H54 (cell line): ENCODE measurements at regions not wholly inside any gene's neighbourhood (a gene's known extent, or its start where the extent isn't known, plus 50 kb on each side); places are given as distances from the start of the nearest gene placed in this dataset.

ENCODE experiments used
- DNase-seq: peaks from one replicate; pipeline ENCODE4 v3.0.0; 2011; ENCODE audit warnings: low spot score, mixed read lengths; ENCODE audit not compliant: insufficient read length
- FAIRE-seq: peaks from 3 replicates; lab custom pipeline; 2011; peaks lifted over from hg19 to GRCh38; lab: Jason Lieb, UNC
- POLR2A ChIP-seq: IDR thresholded peaks from 2 replicates; pipeline ENCODE4 v1.6.1; 2011; ENCODE audit warnings: low read depth, mild to moderate bottlenecking, low read length

DNA sequence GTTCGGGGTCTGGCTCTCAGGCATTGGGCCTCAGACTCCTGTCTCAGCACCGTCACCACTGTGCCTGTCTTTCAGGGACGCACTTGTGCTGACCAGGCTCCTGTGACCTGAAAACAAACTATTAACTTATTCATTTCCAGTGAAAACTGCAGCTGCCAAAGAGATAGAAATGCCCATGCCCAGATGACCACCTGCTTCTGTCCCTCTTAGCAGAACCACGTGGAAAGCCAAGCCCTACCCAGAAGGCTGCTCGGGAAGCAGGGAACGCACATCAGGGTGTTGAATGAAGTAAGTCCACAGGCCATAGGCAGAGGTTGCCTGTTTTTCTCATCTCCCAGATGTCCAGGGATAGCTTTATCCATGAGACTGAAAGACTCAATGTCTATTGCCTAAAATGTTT lies 219.3 kb downstream of the EBLN2 start:
- DNase-seq: no peak
- no peak for TF ChIP-seq POLR2A
- FAIRE-seq: no peak

- no peak for DNase-seq
- TF ChIP-seq POLR2A: no peak
- no peak for FAIRE-seq
Measured at GRCh38 chr3:73284472-73284871, 223.0 kb downstream of the EBLN2 start.

DNA sequence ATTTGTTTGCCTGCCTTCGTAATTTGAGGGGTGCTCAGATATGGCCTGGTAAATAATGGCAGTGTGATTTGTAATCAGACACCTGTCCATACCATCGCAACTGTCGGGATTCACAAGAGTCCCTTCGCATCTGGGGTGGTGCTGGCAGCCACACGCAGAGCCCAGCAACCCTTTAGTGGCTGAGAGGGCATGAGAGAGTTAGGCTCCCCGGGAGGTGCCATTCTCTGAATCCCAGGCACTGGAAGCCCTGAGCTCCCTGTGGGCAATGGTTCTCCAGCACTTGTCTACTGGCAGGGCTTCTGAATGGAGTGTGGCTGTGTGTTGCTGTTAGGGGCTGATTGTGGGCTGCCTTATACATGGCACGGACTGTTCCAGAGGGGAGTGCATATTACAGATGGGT lies 230.1 kb downstream of the EBLN2 start:
- FAIRE-seq (no peak), DNase-seq (no peak)
- TF ChIP-seq POLR2A: no peak

DNA sequence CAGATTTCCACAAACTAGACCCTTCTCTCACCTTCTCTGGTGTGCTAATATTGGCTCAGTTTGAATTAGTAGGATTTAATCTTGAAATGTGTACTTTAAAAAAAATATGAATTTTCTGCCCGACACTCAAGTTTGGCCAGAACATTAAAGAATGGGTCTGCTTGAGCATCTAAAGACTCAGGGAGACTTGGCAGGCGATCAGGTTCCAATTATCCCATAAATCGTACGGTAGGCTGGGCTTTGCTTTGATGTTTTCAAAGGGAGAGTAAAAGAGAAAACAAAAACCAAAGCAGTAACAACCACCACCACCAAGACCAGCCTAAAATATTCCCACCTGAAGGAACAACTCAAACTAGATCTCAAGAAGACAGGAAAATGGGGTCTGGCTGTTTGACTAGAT lies 230.8 kb downstream of the EBLN2 start:
- FAIRE-seq (no peak), DNase-seq (no peak)
- TF ChIP-seq POLR2A: no peak

DNA sequence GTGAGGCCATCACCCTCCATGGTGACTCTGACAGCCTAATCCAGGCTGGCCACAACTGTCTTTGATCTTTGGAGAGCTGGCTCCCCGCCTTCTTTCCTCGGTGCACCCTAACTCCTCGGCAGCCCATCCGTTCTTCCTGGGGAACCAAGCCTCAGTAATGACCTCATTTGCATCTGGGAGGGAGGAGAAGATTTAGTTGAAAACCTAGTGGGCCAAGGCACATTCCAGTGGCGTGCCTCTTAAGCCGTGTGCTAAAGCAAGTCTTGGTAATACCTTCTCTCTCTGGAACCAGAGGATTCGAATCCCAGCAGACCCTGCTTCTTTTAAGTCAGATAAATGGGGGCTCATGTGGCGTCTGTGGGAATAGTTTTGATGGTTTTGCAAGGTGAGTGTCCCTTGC lies 233.1 kb downstream of the EBLN2 start:
- DNase-seq: no peak
- FAIRE-seq: no peak
- no peak for TF ChIP-seq POLR2A

DNA sequence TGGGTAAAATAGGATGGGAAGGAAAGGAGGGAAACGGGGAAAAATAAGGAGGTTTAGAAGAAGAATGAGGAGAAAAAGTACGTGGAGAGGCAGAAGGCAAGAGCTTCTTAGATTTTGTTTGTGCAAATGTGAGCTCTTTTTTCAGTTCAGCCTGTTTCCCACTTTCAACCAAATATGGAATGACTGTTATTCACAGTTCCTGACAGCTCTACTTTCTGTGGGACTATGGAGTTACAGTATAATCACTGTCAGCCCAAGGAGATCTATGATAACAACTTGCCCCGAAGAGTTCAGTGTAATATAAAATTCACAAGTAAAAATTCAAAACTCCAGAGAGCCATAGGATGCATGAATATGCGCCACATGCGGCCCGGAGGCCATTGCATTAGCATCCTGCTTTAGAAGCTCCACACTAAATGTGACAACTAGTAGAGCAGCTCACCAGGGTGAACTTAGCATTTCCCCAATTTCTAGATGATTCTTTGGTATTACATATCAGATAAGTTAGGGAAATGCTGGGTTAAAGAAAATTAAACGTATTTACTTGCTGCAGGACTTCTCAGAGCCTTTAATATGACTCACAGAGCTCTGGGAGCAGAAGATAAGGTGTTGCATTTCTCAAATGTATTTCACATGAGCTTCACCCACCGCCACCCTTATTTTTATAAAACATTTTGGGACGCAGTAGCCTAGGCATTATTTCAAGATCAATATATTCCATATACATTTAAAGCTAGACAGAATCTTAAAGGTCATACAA lies 234.6 kb downstream of the EBLN2 start:
- FAIRE-seq (no peak), DNase-seq (no peak)
- no peak for TF ChIP-seq POLR2A

GRCh38 chr3:73296859-73297258 lies 235.4 kb downstream of the EBLN2 start:
- DNase-seq (no peak), FAIRE-seq (no peak)
- TF ChIP-seq POLR2A: no peak

DNA sequence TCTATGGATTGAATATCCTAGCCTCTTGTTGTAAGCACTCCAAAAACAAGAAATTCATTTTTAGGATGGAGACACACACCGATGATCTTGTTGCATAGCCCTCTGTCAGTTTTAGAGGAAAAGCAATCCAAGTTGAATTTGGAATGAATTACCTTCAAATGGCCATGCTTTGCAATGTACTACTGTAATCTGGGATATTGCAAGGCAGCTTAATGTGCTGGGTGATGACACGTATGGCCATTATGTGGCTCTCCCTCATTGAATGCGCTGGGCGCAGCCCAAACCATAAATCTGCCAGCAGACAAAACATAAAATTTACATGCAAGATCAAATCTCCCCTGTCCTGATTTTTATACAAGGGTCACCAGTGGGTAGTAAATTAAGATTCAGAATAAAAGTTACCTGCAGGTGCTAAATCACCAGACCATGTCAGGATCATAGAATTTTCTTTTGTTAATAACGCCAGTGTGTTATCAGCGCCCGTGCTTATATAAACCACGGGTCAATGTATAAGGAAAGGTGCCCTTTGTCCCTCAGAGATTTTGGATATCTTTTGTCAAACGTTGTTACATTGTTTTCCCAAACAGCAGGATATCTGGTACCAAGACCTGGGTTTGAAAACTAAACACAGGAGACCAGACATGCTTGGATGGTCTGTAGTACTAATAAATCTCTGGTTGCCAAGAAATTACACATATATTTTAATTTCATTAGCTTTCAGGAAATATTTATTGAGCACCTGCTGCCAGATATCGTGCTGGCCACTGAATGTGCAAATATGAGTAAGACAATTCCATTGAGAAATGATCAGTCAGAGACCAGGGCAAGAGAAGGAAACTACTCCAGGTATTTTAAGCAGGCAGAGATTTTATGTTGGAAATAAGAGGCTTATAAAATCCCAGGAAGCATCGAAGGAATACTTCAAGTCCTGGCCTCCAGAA lies 237.1 kb downstream of the EBLN2 start:
- TF ChIP-seq POLR2A: no peak
- FAIRE-seq: no peak
- DNase-seq: no peak

DNA sequence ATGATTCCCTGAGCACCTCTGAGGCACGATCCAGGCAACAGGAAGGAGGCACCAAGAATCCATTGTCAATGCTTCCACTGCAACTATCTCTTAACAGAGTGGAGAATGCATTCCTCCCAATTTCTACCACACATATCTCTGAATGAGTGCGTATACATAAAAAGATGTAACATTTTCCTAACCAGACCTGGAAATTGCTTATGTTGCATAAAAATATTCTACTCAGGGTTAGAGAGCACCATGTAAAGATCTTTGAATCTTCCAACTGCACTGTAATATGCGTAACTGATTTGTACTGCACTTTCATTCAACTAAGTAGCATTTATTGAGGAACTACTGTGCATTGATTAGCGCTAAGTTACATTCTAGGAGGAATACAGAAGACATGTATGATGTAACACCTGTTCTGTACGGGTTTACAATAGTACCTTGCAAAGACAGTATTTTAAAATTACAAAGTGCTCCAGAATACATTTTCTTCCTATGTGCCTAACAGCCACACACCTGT lies 237.8 kb downstream of the EBLN2 start:
- FAIRE-seq (no peak), DNase-seq (no peak)
- TF ChIP-seq POLR2A: no peak

GRCh38 chr3:73314151-73314951 lies 252.9 kb downstream of the EBLN2 start:
- TF ChIP-seq POLR2A: no peak
- DNase-seq (no peak), FAIRE-seq (no peak)

DNA sequence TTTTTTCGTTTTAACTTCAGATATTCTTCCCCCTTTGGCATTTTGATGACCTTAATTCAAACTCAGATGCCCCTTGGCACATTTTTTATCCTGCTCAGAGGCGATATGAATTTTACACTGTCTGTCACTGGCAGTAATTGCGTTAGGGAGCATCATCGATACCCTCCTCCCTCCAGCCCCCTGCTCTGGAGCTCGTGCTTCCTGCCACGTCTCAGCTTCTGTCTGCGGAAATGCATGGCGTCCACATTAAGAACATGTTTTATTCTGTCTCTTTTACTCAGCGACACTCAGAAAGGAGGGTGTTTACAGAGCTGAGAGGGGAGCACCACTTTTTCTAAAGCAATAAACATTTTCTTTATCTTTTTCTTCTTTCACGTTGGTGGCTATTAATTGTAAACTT lies 254.2 kb downstream of the EBLN2 start:
- no peak for FAIRE-seq
- no peak for DNase-seq
- TF ChIP-seq POLR2A: no peak

DNA sequence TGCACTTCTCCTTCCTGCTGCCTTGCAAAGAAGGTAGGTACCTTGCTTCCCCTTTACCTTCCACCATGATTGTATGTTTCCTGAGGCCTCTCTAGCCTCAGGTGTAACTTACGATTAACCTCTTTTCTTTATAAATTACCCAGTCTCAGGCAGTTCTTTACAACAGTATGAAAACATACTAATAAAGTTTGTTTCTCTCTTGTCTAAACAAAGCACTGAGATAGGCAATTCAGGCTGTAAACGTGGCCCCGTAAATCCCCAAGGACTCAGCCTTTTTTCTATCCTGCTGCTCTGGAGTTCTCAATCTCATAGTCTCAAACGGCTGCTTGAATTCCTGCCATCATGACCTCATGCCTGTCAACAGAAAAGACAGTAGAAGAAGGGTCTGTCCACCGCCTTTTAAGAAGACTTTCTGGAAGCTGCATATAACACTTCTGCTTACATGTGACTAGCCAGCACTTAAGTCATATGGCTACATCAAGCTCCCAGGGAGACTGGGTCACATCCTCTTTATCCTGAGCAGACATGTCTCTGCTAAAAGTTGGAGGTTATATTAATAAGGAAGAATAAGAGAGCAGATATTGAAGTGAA lies 257.8 kb downstream of the EBLN2 start:
- FAIRE-seq (no peak), DNase-seq (no peak)
- TF ChIP-seq POLR2A: no peak

GRCh38 chr3:73321286-73321999 lies 260.0 kb downstream of the EBLN2 start:
- DNase-seq: no peak
- TF ChIP-seq POLR2A: no peak
- no peak for FAIRE-seq
